ENCODE measurements at regions not wholly inside any gene's neighbourhood (a gene's known extent, or its start where the extent isn't known, plus 50 kb on each side); places are given as distances from the start of the nearest gene placed in this dataset.

DNA sequence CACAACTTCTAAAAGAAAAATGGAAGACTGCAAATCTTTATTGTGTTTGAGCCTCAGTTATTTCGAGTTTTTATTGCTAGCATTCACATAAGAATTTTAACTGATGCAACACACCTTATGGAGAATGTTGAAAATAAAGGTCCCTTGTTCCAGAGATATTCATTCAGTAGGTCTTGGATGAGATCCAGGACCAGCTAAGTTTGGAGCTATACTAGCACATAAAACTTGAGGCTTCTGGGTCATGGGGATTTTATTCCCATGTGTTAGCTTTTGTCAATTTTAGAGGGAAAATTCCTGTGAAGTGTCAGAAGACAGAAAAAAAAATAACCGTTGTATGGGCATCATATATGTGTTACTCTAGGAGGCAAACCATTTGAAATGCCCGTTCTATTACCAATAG is 693.2 kb upstream of the MIS18BP1 start:
- no peak for TF ChIP-seq SNAI2 (CRISPR knock-in tag; IDR thresholded peaks at IDR 0.05)
- TF ChIP-seq, protein P1, sequence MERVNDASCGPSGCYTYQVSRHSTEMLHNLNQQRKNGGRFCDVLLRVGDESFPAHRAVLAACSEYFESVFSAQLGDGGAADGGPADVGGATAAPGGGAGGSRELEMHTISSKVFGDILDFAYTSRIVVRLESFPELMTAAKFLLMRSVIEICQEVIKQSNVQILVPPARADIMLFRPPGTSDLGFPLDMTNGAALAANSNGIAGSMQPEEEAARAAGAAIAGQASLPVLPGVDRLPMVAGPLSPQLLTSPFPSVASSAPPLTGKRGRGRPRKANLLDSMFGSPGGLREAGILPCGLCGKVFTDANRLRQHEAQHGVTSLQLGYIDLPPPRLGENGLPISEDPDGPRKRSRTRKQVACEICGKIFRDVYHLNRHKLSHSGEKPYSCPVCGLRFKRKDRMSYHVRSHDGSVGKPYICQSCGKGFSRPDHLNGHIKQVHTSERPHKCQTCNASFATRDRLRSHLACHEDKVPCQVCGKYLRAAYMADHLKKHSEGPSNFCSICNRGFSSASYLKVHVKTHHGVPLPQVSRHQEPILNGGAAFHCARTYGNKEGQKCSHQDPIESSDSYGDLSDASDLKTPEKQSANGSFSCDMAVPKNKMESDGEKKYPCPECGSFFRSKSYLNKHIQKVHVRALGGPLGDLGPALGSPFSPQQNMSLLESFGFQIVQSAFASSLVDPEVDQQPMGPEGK (CRISPR knock-in tag; IDR thresholded peaks at IDR 0.05; ENCODE audit: borderline replicate concordance) = no peak
- TF ChIP-seq, protein P2, sequence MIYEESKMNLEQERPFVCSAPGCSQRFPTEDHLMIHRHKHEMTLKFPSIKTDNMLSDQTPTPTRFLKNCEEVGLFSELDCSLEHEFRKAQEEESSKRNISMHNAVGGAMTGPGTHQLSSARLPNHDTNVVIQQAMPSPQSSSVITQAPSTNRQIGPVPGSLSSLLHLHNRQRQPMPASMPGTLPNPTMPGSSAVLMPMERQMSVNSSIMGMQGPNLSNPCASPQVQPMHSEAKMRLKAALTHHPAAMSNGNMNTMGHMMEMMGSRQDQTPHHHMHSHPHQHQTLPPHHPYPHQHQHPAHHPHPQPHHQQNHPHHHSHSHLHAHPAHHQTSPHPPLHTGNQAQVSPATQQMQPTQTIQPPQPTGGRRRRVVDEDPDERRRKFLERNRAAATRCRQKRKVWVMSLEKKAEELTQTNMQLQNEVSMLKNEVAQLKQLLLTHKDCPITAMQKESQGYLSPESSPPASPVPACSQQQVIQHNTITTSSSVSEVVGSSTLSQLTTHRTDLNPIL (CRISPR knock-in tag; IDR thresholded peaks at IDR 0.05; ENCODE audit: low read depth) = no peak
